ENCODE measurements at regions not wholly inside any gene's neighbourhood (a gene's known extent, or its start where the extent isn't known, plus 50 kb on each side); places are given as distances from the start of the nearest gene placed in this dataset.
"Not testable (repeated sequence)": the region's sequence is repeated elsewhere in the genome, so short reads cannot be mapped to it uniquely, and the experiment has no call there.

GRCh38 chr6:94751641-94752329, 825.5 kb upstream of the MANEA start:
- no peak for DNase-seq (ENCODE audit: insufficient read length, low spot score)
- no peak for TF ChIP-seq POLR2A (IDR thresholded peaks at IDR 0.05; ENCODE audit: low read depth, low read length)
- no peak for FAIRE-seq

- no peak for TF ChIP-seq POLR2A (IDR thresholded peaks at IDR 0.05; ENCODE audit: low read depth, low read length)
- FAIRE-seq (no peak), DNase-seq (ENCODE audit: insufficient read length, low spot score) (no peak)
Measured at GRCh38 chr6:94736236-94736635, 841.1 kb upstream of the MANEA start.

- TF ChIP-seq POLR2A (IDR thresholded peaks at IDR 0.05; ENCODE audit: low read depth, low read length): no peak
- DNase-seq (ENCODE audit: insufficient read length, low spot score) (no peak), FAIRE-seq (no peak)
Measured at GRCh38 chr6:94735270-94735669, 842.1 kb upstream of the MANEA start.

GRCh38 chr6:94734751-94735150, 842.6 kb upstream of the MANEA start:
- DNase-seq (ENCODE audit: insufficient read length, low spot score) (no peak), FAIRE-seq (no peak)
- no peak for TF ChIP-seq POLR2A (IDR thresholded peaks at IDR 0.05; ENCODE audit: low read depth, low read length)

- FAIRE-seq: no peak
- DNase-seq (ENCODE audit: insufficient read length, low spot score): no peak
- no peak for TF ChIP-seq POLR2A (IDR thresholded peaks at IDR 0.05; ENCODE audit: low read depth, low read length)
Measured at GRCh38 chr6:94733066-94733465, 844.3 kb upstream of the MANEA start.

GRCh38 chr6:94727710-94728109, 849.6 kb upstream of the MANEA start:
- TF ChIP-seq POLR2A (IDR thresholded peaks at IDR 0.05; ENCODE audit: low read depth, low read length): no peak
- DNase-seq (ENCODE audit: insufficient read length, low spot score) (no peak), FAIRE-seq (no peak)

- FAIRE-seq: no peak
- TF ChIP-seq POLR2A (IDR thresholded peaks at IDR 0.05; ENCODE audit: low read depth, low read length): no peak
- DNase-seq (ENCODE audit: insufficient read length, low spot score): no peak
Measured at GRCh38 chr6:94721459-94721858, 855.9 kb upstream of the MANEA start.

- DNase-seq (ENCODE audit: insufficient read length, low spot score) (no peak), FAIRE-seq (no peak)
- TF ChIP-seq POLR2A (IDR thresholded peaks at IDR 0.05; ENCODE audit: low read depth, low read length): no peak
Measured at GRCh38 chr6:94713446-94713845, 863.9 kb upstream of the MANEA start.

GRCh38 chr6:94698773-94699172, 878.6 kb upstream of the MANEA start:
- TF ChIP-seq POLR2A (IDR thresholded peaks at IDR 0.05; ENCODE audit: low read depth, low read length): no peak
- no peak for DNase-seq (ENCODE audit: insufficient read length, low spot score)
- FAIRE-seq: no peak

GRCh38 chr6:94687255-94687654, 890.1 kb upstream of the MANEA start:
- not testable (repeated sequence) for DNase-seq (ENCODE audit: insufficient read length, low spot score); FAIRE-seq

- DNase-seq (ENCODE audit: insufficient read length, low spot score) (no peak), FAIRE-seq (no peak)
- no peak for TF ChIP-seq POLR2A (IDR thresholded peaks at IDR 0.05; ENCODE audit: low read depth, low read length)
Measured at GRCh38 chr6:94683409-94683808, 893.9 kb upstream of the MANEA start.

GRCh38 chr6:94680669-94681212, 896.6 kb upstream of the MANEA start:
- no peak for TF ChIP-seq POLR2A (IDR thresholded peaks at IDR 0.05; ENCODE audit: low read depth, low read length)
- FAIRE-seq: no peak
- DNase-seq (ENCODE audit: insufficient read length, low spot score): no peak

- FAIRE-seq (no peak), DNase-seq (ENCODE audit: insufficient read length, low spot score) (no peak)
- no peak for TF ChIP-seq POLR2A (IDR thresholded peaks at IDR 0.05; ENCODE audit: low read depth, low read length)
Measured at GRCh38 chr6:94673251-94673650, 904.1 kb upstream of the MANEA start.

GRCh38 chr6:94670017-94670416, 907.3 kb upstream of the MANEA start:
- FAIRE-seq (no peak), DNase-seq (ENCODE audit: insufficient read length, low spot score) (no peak)
- TF ChIP-seq POLR2A (IDR thresholded peaks at IDR 0.05; ENCODE audit: low read depth, low read length): no peak

GRCh38 chr6:94668876-94669275, 908.5 kb upstream of the MANEA start:
- no peak for TF ChIP-seq POLR2A (IDR thresholded peaks at IDR 0.05; ENCODE audit: low read depth, low read length)
- FAIRE-seq (no peak), DNase-seq (ENCODE audit: insufficient read length, low spot score) (no peak)

Measured in H54 (cell line).